DND-41 (cell line): ENCODE measurements at regions not wholly inside any gene's neighbourhood (a gene's known extent, or its start where the extent isn't known, plus 50 kb on each side); places are given as distances from the start of the nearest gene placed in this dataset.

Source experiments
- ATAC-seq: fragments of 200-7000 bp; cut with Tn5 transposase; 3 replicates; pipeline ENCODE4 v1.9.1; 2021; ENCODE audit warnings: low read depth; ENCODE audit not compliant: insufficient read depth
- DNase-seq: peaks from one replicate; pipeline ENCODE4 v3.0.0-alpha.2; 2020
- H2AFZ ChIP-seq: 2 replicates; pipeline ENCODE4 v1.6.0; 2012; ENCODE audit warnings: low read depth, low read length
- H3K27ac ChIP-seq: 2 replicates; pipeline ENCODE4 v1.5.1; 2012; ENCODE audit warnings: low read length, inconsistent platforms
- H3K27me3 ChIP-seq: fragments of 200-600 bp; sonication (generic); 2 replicates; pipeline ENCODE4 v1.6.0; 2012; ENCODE audit warnings: low read length, mild to moderate bottlenecking, inconsistent platforms; ENCODE audit not compliant: insufficient read depth, poor library complexity
- H3K36me3 ChIP-seq: 2 replicates; pipeline ENCODE4 v1.5.1; 2012; ENCODE audit warnings: low read length, inconsistent platforms; ENCODE audit not compliant: insufficient read depth
- H3K4me1 ChIP-seq: 2 replicates; pipeline ENCODE4 v1.5.1; 2012; ENCODE audit warnings: mild to moderate bottlenecking, low read length; ENCODE audit not compliant: insufficient read depth
- H3K4me2 ChIP-seq: 2 replicates; pipeline ENCODE4 v1.6.0; 2012; ENCODE audit warnings: mild to moderate bottlenecking, moderate library complexity, low read length, inconsistent platforms; ENCODE audit not compliant: insufficient read depth
- H3K4me3 ChIP-seq, 2 experiments: fragments of 200-600 bp in 1 of 2; shearing (Covaris generic) in 1 of 2; 2 replicates each; pipeline ENCODE4 v1.5.1; 2012 to 2016; ENCODE audit warnings: inconsistent platforms in 2 of 2, low read length in 2 of 2, mild to moderate bottlenecking in 2 of 2, low read depth in 1 of 2, moderate library complexity in 1 of 2
- H3K79me2 ChIP-seq: 2 replicates; pipeline ENCODE4 v1.6.0; 2012; ENCODE audit warnings: low read length, inconsistent platforms; ENCODE audit not compliant: insufficient read depth
- H3K9ac ChIP-seq: 2 replicates; pipeline ENCODE4 v1.6.0; 2012; ENCODE audit warnings: low read depth, mild to moderate bottlenecking, inconsistent platforms, low read length, moderate library complexity
- H3K9me3 ChIP-seq: 2 replicates; pipeline ENCODE4 v1.5.1; 2012; ENCODE audit warnings: low read length, moderate library complexity, mild to moderate bottlenecking, inconsistent platforms; ENCODE audit not compliant: insufficient read depth, severe bottlenecking
- H4K20me1 ChIP-seq: 2 replicates; pipeline ENCODE4 v1.6.0; 2012; ENCODE audit warnings: low read length; ENCODE audit not compliant: insufficient read depth
- CTCF ChIP-seq: IDR thresholded peaks from 2 replicates; pipeline ENCODE4 v1.5.1; 2012; ENCODE audit warnings: borderline replicate concordance, low read length, moderate library complexity, mild to moderate bottlenecking; ENCODE audit not compliant: poor library complexity, severe bottlenecking; ENCODE audit errors: extremely low read depth
- EZH2 ChIP-seq: IDR thresholded peaks from 3 replicates; pipeline ENCODE4 v1.6.1; 2012; ENCODE audit warnings: borderline replicate concordance, low read depth, mild to moderate bottlenecking, moderate library complexity, low read length, inconsistent platforms; ENCODE audit not compliant: severe bottlenecking

- no peaks in the 10 kb centered on the region for H3K79me2 ChIP-seq
- no peak overlapping the region for H3K4me3 ChIP-seq
- H3K9ac ChIP-seq, result no peak overlapping the region
- no peaks in the 10 kb centered on the region for H3K9me3 ChIP-seq
- no peak overlapping the region for H3K4me2 ChIP-seq
- H3K4me1 ChIP-seq, result no peaks in the 10 kb centered on the region
- no peaks in the 10 kb centered on the region for H3K36me3 ChIP-seq
- H4K20me1 ChIP-seq, result no peaks in the 10 kb centered on the region
- ATAC-seq, result no peak
- H3K27ac ChIP-seq, result no peak overlapping the region
- H3K27me3 ChIP-seq, result no peaks in the 10 kb centered on the region
- TF ChIP-seq EZH2, result no peak
- TF ChIP-seq CTCF, result no peak
- no peak for DNase-seq
- no peak overlapping the region for H2AFZ ChIP-seq
Measured at GRCh38 chr15:47445723-47446392, 271.4 kb upstream of the SEMA6D start.

GRCh38 chr15:47460795-47461573 lies 256.3 kb upstream of the SEMA6D start:
- no peaks in the 10 kb centered on the region for H3K36me3 ChIP-seq
- no peaks in the 10 kb centered on the region for H3K27me3 ChIP-seq
- H3K9me3 ChIP-seq, result no peaks in the 10 kb centered on the region
- no peak overlapping the region for H3K27ac ChIP-seq
- H3K4me3 ChIP-seq, result no peak overlapping the region
- DNase-seq (no peak), ATAC-seq (no peak)
- no peaks in the 10 kb centered on the region for H4K20me1 ChIP-seq
- H3K4me1 ChIP-seq, result no peaks in the 10 kb centered on the region
- no peaks in the 10 kb centered on the region for H3K79me2 ChIP-seq
- H3K4me2 ChIP-seq, result no peak overlapping the region
- no peak overlapping the region for H3K9ac ChIP-seq
- TF ChIP-seq EZH2, result no peak
- H2AFZ ChIP-seq, result no peak overlapping the region

DNA sequence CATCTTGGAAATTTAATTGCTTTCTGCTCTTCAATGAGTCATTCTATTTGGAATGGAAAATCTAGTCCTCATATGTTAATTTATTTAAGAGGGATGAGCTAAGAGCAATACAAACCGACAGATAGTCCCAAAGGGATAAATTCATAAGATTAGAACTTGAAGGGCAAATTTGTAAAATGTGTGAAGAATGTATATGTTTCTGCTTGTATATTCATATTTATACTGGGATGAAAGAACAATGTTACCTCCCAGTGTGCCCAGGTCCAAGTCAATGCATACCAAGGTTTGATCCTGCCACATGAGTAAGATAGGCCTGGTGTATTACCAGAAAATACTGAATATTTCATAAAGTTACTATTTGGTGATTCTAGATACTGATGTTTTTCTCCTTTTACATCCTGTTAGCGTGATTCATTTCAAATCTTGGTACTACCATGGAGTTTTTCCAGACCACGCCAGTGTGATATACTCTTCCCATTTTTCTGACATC lies 255.6 kb upstream of the SEMA6D start:
- ATAC-seq, result no peak
- H3K27ac ChIP-seq, result no peak overlapping the region

More for the DNA sequence above, 255.6 kb upstream of the SEMA6D start:
- no peaks in the 10 kb centered on the region for H3K79me2 ChIP-seq
- no peak overlapping the region for H3K4me3 ChIP-seq
- no peak overlapping the region for H3K4me2 ChIP-seq
- DNase-seq, result no peak
- TF ChIP-seq CTCF (no peak), EZH2 (no peak)
- H3K27me3 ChIP-seq, result no peaks in the 10 kb centered on the region
- H3K9me3 ChIP-seq, result no peaks in the 10 kb centered on the region
- no peaks in the 10 kb centered on the region for H3K36me3 ChIP-seq
- H4K20me1 ChIP-seq, result no peaks in the 10 kb centered on the region
- no peak overlapping the region for H2AFZ ChIP-seq
- no peaks in the 10 kb centered on the region for H3K4me1 ChIP-seq
- no peak overlapping the region for H3K9ac ChIP-seq
